Tibial nerve (tissue), 4 donors: ENCODE measurements at regions not wholly inside any gene's neighbourhood (a gene's known extent, or its start where the extent isn't known, plus 50 kb on each side); places are given as distances from the start of the nearest gene placed in this dataset.
"Not testable (repeated sequence)": the region's sequence is repeated elsewhere in the genome, so short reads cannot be mapped to it uniquely, and the experiment has no call there.

Source experiments
- DNase-seq, 2 donors: peaks; one replicate each; pipeline ENCODE4 v3.0.0-alpha.2; 2019; ENCODE audit warnings: low spot score in 2 of 2
- H3K27ac ChIP-seq, 4 donors: fragments of 200-600 bp; sonication (generic) in 3 of 4; one replicate each; pipeline ENCODE4 v1.5.1; 2017 to 2019; ENCODE audit warnings: mild to moderate bottlenecking in 1 of 4
- H3K27me3 ChIP-seq, 2 donors: fragments of 200-600 bp; sonication (generic) in 1 of 2; one replicate each; pipeline versions ENCODE4 v1.5.1 to v1.6.0; 2017 to 2019
- H3K36me3 ChIP-seq, 3 donors: fragments of 200-600 bp; sonication (generic); one replicate each; pipeline ENCODE4 v1.5.1; 2018 to 2019
- H3K4me1 ChIP-seq, 4 donors: fragments of 200-600 bp; sonication (generic) in 3 of 4; one replicate each; pipeline ENCODE4 v1.5.1; 2017 to 2019
- H3K4me3 ChIP-seq, 4 donors: fragments of 200-600 bp; sonication (generic) in 3 of 4; one replicate each; pipeline ENCODE4 v1.5.1; 2017 to 2019; ENCODE audit warnings: mild to moderate bottlenecking in 1 of 4, moderate library complexity in 1 of 4
- H3K9me3 ChIP-seq, 4 donors: fragments of 200-600 bp; sonication (generic) in 3 of 4; one replicate each; pipeline ENCODE4 v1.5.1; 2017 to 2019
- CTCF ChIP-seq, 5 experiments: fragments of 200-600 bp in 3 of 5; fragments of 450-650 bp in 2 of 5; sonication (generic) in 3 of 5; IDR thresholded peaks; one replicate each; pipeline ENCODE4 v1.5.1; 2016 to 2019; ENCODE audit warnings: antibody characterized with exemption in 5 of 5, mild to moderate bottlenecking in 3 of 5, moderate library complexity in 2 of 5
- EP300 ChIP-seq, 2 donors: sonication (generic); formaldehyde crosslinking; IDR thresholded peaks; one replicate each; pipeline ENCODE4 v1.6.1; 2017; ENCODE audit warnings: antibody characterized with exemption in 2 of 2, mild to moderate bottlenecking in 1 of 2
- POLR2A ChIP-seq, 2 donors: fragments of 450-650 bp; IDR thresholded peaks; one replicate each; pipeline ENCODE4 v1.6.1; 2017; ENCODE audit warnings: antibody characterized with exemption in 2 of 2, mild to moderate bottlenecking in 2 of 2, moderate library complexity in 2 of 2
- WGBS, 2 donors: methylation state at CpG; one replicate each; pipeline ENCODE4 v1.1.5; 2018; 5-methylcytosine and 5-hydroxymethylcytosine counted together

DNA sequence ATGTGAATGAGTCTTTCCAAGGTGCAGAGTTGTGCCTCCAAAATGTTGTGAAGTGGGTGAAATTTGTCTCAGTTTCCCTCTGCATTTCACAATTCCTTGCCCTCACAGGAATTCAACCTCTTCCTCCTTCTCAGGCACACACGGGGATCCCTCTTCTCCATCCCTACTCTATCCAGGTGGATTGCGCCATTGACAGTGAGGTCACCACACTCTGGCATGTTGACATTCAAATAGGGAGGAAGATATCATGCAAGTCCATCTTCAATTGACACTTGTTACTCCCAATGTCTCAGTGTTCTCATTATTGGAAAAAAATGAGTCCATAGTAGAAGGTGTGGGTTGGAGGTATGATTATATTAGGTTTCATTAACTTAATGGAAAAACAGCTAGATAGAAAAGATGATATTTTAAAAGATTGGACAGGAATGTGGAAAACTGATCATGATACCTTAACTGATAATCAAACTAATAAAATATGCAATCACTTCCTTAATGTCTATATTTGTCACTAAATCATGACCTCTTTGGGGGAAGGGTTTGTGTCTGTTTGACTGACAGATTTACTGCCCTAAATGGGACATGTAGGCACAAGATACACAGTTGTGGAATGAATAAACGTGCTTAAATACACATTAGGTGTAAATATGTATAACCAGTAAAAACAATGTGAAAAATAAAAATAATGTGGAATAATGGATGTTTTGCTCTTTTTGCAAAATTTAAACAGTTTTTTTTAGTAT lies 213.8 kb upstream of the SLC8A1 start:
- WGBS, 2 donors, result 75 to 79% methylated on average over 3 of the region's 3 CpGs
- Histone ChIP-seq H3K9me3 (no peaks in the 10 kb centered on the region), H3K27ac (no peak overlapping the region), H3K27me3 (no peaks in the 10 kb centered on the region), H3K36me3 (no peaks in the 10 kb centered on the region), H3K4me1 (peaks cover 0 to 17% (median 0%) of the 10 kb centered on the region in 4 donors), H3K4me3 (no peak overlapping the region)
- TF ChIP-seq EP300 (IDR thresholded peaks at IDR 0.05), result no peak
- no peak for TF ChIP-seq POLR2A (IDR thresholded peaks at IDR 0.05)
- no peak for TF ChIP-seq CTCF (IDR thresholded peaks at IDR 0.05)
- DNase-seq, result no peak

GRCh38 chr2:40666398-40666797 lies 214.5 kb upstream of the SLC8A1 start:
- TF ChIP-seq POLR2A (IDR thresholded peaks at IDR 0.05), result no peak
- TF ChIP-seq CTCF (IDR thresholded peaks at IDR 0.05), result no peak
- TF ChIP-seq EP300 (IDR thresholded peaks at IDR 0.05), result no peak
- no peak for DNase-seq
- Histone ChIP-seq H3K9me3 (no peaks in the 10 kb centered on the region), H3K4me3 (no peak overlapping the region), H3K36me3 (no peaks in the 10 kb centered on the region), H3K27me3 (no peaks in the 10 kb centered on the region), H3K27ac (no peak overlapping the region), H3K4me1 (peaks cover 0 to 17% (median 0%) of the 10 kb centered on the region in 4 donors)
- WGBS, 2 donors, result 41 to 50% methylated on average over 4 of the region's 4 CpGs

DNA sequence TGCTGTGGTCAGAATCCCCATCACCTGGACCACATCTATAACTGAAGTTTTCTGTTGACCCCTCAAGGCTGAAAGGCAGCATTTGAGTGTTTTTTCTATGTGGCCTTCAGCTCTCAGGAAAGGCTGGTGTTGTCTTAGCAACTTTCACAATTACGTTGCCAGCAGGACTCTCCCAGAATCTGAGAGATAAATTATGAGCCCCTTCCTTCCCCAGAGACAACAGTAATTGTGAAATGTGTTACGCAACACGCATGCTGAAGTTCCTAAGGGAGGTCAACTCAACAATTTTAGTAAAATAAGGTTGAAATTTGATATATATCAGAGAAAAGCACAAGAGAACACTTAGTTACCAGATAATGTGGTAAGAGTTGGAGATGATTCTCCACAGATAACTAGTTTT lies 216.5 kb upstream of the SLC8A1 start:
- H3K4me3 ChIP-seq, result no peak overlapping the region
- WGBS, 2 donors, result 28 to 43% methylated on average over 3 of the region's 3 CpGs
- H3K36me3 ChIP-seq, result no peaks in the 10 kb centered on the region
- peak; percentile 14 to 84 for DNase-seq
- H3K27me3 ChIP-seq, result no peaks in the 10 kb centered on the region
- no peaks in the 10 kb centered on the region for H3K9me3 ChIP-seq
- H3K4me1 ChIP-seq, result peaks cover 0 to 17% (median 0%) of the 10 kb centered on the region in 4 donors
- H3K27ac ChIP-seq, result peak overlapping the region in 1 of 4 donors; percentile 20
- TF ChIP-seq CTCF (IDR thresholded peaks at IDR 0.05) (no peak), EP300 (IDR thresholded peaks at IDR 0.05) (peak in 1 of 2 donors; percentile 91)

DNA sequence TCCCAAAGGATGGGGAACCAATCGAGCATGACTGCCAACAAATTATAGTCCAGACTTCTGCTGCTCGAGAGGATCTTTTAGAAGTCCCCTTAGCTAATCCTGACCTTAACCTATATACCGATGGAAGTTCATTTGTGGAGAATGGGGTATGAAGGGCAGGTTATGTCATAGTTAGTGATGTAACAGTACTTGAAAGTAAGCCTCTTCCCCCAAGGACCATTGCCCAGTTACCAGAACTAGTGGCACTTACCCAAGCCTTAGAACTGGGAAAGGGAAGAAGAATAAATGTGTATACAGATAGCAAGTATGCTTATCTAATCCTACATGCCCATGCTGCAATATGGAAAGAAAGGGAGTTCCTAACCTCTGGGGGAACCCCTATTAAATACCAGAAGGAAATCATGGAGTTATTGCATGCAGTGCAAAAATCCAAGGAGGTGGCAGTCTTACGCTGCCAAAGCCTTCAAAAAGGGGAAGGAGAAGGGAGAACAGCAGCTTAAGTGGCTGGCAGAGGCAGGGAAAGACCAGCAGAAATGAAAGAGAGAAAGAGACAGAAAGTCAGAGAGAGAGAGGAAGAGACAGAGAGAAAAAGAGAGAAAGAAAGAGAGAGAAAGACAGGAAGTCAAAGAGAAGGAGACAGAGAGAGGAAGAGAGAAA lies 224.4 kb upstream of the SLC8A1 start:
- H3K4me3 ChIP-seq, H3K4me1 ChIP-seq, H3K27me3 ChIP-seq, H3K36me3 ChIP-seq, DNase-seq, H3K27ac ChIP-seq: not testable (repeated sequence)
- H3K9me3 ChIP-seq, result peaks cover 0 to 18% (median 0%) of the 10 kb centered on the region in 4 donors
- 72 to 78% methylated on average over 4 of the region's 4 CpGs for WGBS, 2 donors

- TF ChIP-seq POLR2A (IDR thresholded peaks at IDR 0.05) (no peak), CTCF (IDR thresholded peaks at IDR 0.05) (no peak), EP300 (IDR thresholded peaks at IDR 0.05) (no peak)
- Histone ChIP-seq H3K4me3 (peak overlapping the region in 1 of 4 donors; percentile 5), H3K27ac (no peak overlapping the region), H3K4me1 (no peaks in the 10 kb centered on the region), H3K27me3 (no peaks in the 10 kb centered on the region), H3K36me3 (no peaks in the 10 kb centered on the region), H3K9me3 (peaks cover 0 to 18% (median 0%) of the 10 kb centered on the region in 4 donors)
- 39 to 45% methylated on average over 2 of the region's 2 CpGs for WGBS, 2 donors
- no peak for DNase-seq
Observed at GRCh38 chr2:40680547-40680946, 228.7 kb upstream of the SLC8A1 start.
